ENCODE measurements at regions not wholly inside any gene's neighbourhood (a gene's known extent, or its start where the extent isn't known, plus 50 kb on each side); places are given as distances from the start of the nearest gene placed in this dataset.

- no peak for DNase-seq
Observed at GRCh38 chr20:19807946-19808330, 49.9 kb downstream of the RIN2 start.

- DNase-seq, result no peak
Observed at GRCh38 chr20:19808498-19808897, 50.4 kb downstream of the RIN2 start.

GRCh38 chr20:19809505-19809904 lies 51.4 kb downstream of the RIN2 start:
- no peak for DNase-seq

GRCh38 chr20:19811231-19811630 lies 53.2 kb downstream of the RIN2 start:
- no peak for DNase-seq

GRCh38 chr20:19812056-19812455 lies 54.0 kb downstream of the RIN2 start:
- no peak for DNase-seq

- no peak for DNase-seq
Observed at GRCh38 chr20:19812696-19813095, 54.6 kb downstream of the RIN2 start.

GRCh38 chr20:19813846-19814640 lies 56.0 kb downstream of the RIN2 start:
- no peak for DNase-seq

- DNase-seq, result no peak
Observed at GRCh38 chr20:19815553-19815991, 57.5 kb downstream of the RIN2 start.

- DNase-seq, result no peak
Observed at GRCh38 chr20:19816386-19816785, 58.3 kb downstream of the RIN2 start.

GRCh38 chr20:19817017-19817416 lies 59.0 kb downstream of the RIN2 start:
- DNase-seq, result no peak

- no peak for DNase-seq
Observed at GRCh38 chr20:19819149-19819548, 61.1 kb downstream of the RIN2 start.

- no peak for DNase-seq
Observed at GRCh38 chr20:19820555-19821211, 62.6 kb downstream of the RIN2 start.

GRCh38 chr20:19821606-19822005 lies 63.5 kb downstream of the RIN2 start:
- DNase-seq, result no peak

GRCh38 chr20:19823216-19823615 lies 65.2 kb downstream of the RIN2 start:
- DNase-seq, result no peak

GRCh38 chr20:19823971-19824370 lies 65.9 kb downstream of the RIN2 start:
- DNase-seq, result no peak

- no peak for DNase-seq
Observed at GRCh38 chr20:19824861-19825260, 66.8 kb downstream of the RIN2 start.

- DNase-seq, result no peak
Observed at GRCh38 chr20:19826179-19826914, 68.3 kb downstream of the RIN2 start.

- DNase-seq, result no peak
Observed at GRCh38 chr20:19827818-19828217, 69.8 kb downstream of the RIN2 start.

GRCh38 chr20:19828232-19828631 lies 70.2 kb downstream of the RIN2 start:
- no peak for DNase-seq

GRCh38 chr20:19830211-19830785 lies 72.2 kb downstream of the RIN2 start:
- no peak for DNase-seq

GRCh38 chr20:19832875-19833274 lies 74.8 kb downstream of the RIN2 start:
- DNase-seq, result no peak

GRCh38 chr20:19833395-19833794 lies 75.3 kb downstream of the RIN2 start:
- no peak for DNase-seq

GRCh38 chr20:19834287-19834686 lies 76.2 kb downstream of the RIN2 start:
- no peak for DNase-seq
